ENCODE measurements at regions not wholly inside any gene's neighbourhood (a gene's known extent, or its start where the extent isn't known, plus 50 kb on each side); places are given as distances from the start of the nearest gene placed in this dataset.

DNA sequence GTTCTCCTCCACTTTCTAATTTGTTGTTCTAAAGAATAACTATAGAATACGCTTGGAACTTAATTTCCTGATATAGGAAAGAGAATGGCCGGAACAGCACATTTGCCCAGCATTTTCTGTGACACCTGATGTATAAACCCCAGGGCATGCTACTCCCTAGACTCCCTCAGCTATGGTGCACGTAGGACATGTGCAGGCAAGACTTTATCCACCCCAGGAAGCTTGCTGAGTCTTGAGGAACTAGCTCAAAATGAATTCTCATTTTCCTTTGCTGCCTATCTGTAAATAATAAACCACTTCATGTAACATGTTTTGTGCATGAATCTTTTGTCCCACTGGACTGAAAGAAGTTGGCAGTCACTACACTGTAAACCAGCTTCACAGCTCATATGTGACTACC is 535.8 kb upstream of the SLITRK1 start:
- Mint-ChIP-seq H3K27me3 (no peaks in the 10 kb centered on the region), H3K4me1 (no peaks in the 10 kb centered on the region), H3K4me3 (no peak overlapping the region), H3K9me3 (peaks cover 15% of the 10 kb centered on the region), H3K27ac (no peak overlapping the region), H3K36me3 (ENCODE audit: low read depth) (no peaks in the 10 kb centered on the region)
- POLR2A ChIA-PET: no interaction called here
- ATAC-seq (ENCODE audit: low read depth) (no peak), DNase-seq (no peak)
- intact Hi-C loops (cut with micrococcal nuclease): no loop called here
- TF ChIP-seq, protein P1, sequence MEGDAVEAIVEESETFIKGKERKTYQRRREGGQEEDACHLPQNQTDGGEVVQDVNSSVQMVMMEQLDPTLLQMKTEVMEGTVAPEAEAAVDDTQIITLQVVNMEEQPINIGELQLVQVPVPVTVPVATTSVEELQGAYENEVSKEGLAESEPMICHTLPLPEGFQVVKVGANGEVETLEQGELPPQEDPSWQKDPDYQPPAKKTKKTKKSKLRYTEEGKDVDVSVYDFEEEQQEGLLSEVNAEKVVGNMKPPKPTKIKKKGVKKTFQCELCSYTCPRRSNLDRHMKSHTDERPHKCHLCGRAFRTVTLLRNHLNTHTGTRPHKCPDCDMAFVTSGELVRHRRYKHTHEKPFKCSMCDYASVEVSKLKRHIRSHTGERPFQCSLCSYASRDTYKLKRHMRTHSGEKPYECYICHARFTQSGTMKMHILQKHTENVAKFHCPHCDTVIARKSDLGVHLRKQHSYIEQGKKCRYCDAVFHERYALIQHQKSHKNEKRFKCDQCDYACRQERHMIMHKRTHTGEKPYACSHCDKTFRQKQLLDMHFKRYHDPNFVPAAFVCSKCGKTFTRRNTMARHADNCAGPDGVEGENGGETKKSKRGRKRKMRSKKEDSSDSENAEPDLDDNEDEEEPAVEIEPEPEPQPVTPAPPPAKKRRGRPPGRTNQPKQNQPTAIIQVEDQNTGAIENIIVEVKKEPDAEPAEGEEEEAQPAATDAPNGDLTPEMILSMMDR (IDR thresholded peaks at IDR 0.05): no peak
- CTCF ChIA-PET: no interaction called here

DNA sequence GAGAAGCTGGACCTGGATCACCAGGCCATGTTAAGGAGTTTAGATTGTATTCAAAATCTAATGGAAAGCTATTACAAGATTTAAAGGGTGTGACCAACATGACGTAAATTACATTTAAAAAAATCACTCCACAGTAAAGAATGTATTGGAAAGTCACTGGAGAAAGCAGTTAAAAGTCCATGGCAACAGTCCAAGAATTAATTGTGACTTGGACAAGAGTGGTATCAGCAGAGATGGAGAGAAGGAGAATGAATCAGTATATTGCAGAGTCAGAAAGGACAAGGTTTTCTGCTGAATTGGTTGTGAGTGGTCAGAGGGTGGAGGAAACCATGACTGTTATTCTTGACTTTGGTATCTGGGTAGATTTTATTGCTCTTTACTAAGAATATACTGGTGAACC is 535.1 kb upstream of the SLITRK1 start:
- TF ChIP-seq, protein P1 (IDR thresholded peaks at IDR 0.05): no peak
- CTCF ChIA-PET: no interaction called here
- H3K4me1 Mint-ChIP-seq: no peaks in the 10 kb centered on the region

GRCh38 chr13:84413016-84413415 is 530.7 kb upstream of the SLITRK1 start:
- CTCF ChIA-PET: no interaction called here
- Mint-ChIP-seq H3K4me3 (no peak overlapping the region), H3K9me3 (peaks cover 3% of the 10 kb centered on the region), H3K4me1 (no peaks in the 10 kb centered on the region), H3K36me3 (ENCODE audit: low read depth) (no peaks in the 10 kb centered on the region), H3K27ac (no peak overlapping the region), H3K27me3 (no peaks in the 10 kb centered on the region)
- ATAC-seq (ENCODE audit: low read depth) (no peak), DNase-seq (no peak)
- POLR2A ChIA-PET: no interaction called here
- TF ChIP-seq, protein P1 (IDR thresholded peaks at IDR 0.05): no peak
- intact Hi-C loops (cut with micrococcal nuclease): no loop called here

More for the DNA sequence above, 535.1 kb upstream of the SLITRK1 start:
- Mint-ChIP-seq H3K9me3 (peaks cover 15% of the 10 kb centered on the region), H3K27me3 (no peaks in the 10 kb centered on the region), H3K4me3 (no peak overlapping the region), H3K36me3 (ENCODE audit: low read depth) (no peaks in the 10 kb centered on the region), H3K27ac (no peak overlapping the region)
- ATAC-seq (ENCODE audit: low read depth) (no peak), DNase-seq (no peak)
- POLR2A ChIA-PET: no interaction called here
- intact Hi-C loops (cut with micrococcal nuclease): no loop called here

GRCh38 chr13:84405286-84405685 is 523.0 kb upstream of the SLITRK1 start:
- ATAC-seq (ENCODE audit: low read depth): no peak
- H3K27me3 Mint-ChIP-seq: no peaks in the 10 kb centered on the region

DNA sequence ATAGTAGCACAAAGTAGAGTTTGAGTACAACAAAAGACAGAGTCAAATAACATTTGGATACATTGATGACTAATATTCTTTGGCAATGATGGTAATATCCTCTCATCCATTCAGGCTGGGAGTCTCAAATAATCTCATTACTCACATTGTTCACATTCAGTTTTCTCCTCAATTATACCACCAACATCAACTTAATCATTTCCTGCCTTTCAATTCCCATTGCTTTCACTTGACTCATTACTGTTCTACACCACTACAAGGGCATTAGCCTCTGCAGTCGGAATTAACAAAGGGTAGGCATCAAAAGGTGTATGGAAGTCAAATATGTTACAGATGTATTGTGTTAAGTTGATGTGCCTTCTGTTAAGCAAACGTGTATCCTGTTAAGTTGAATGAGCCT is 518.4 kb upstream of the SLITRK1 start:
- no peaks in the 10 kb centered on the region for H3K4me1 Mint-ChIP-seq
- TF ChIP-seq, protein P1 (IDR thresholded peaks at IDR 0.05): no peak
- H3K36me3 Mint-ChIP-seq (ENCODE audit: low read depth): no peaks in the 10 kb centered on the region
- H3K9me3 Mint-ChIP-seq: peaks cover 20% of the 10 kb centered on the region
- ChIA-PET CTCF (no interaction called here), POLR2A (no interaction called here)
- no peak for DNase-seq
- no peaks in the 10 kb centered on the region for H3K27me3 Mint-ChIP-seq
- no peak overlapping the region for H3K27ac Mint-ChIP-seq
- ATAC-seq (ENCODE audit: low read depth): no peak
- no peak overlapping the region for H3K4me3 Mint-ChIP-seq
- intact Hi-C loops (cut with micrococcal nuclease): no loop called here

More at GRCh38 chr13:84405286-84405685, 523.0 kb upstream of the SLITRK1 start:
- CTCF ChIA-PET: no interaction called here
- Mint-ChIP-seq H3K9me3 (peaks cover 10% of the 10 kb centered on the region), H3K36me3 (ENCODE audit: low read depth) (no peaks in the 10 kb centered on the region), H3K4me3 (no peak overlapping the region), H3K4me1 (no peaks in the 10 kb centered on the region), H3K27ac (no peak overlapping the region)
- TF ChIP-seq, protein P1 (IDR thresholded peaks at IDR 0.05): no peak
- no peak for DNase-seq
- intact Hi-C loops (cut with micrococcal nuclease): no loop called here
- POLR2A ChIA-PET: no interaction called here

Measured in activated B cell treated with CpG ODN at 0.5 μM for 24 hours (primary cell).